ENCODE measurements at regions not wholly inside any gene's neighbourhood (a gene's known extent, or its start where the extent isn't known, plus 50 kb on each side); places are given as distances from the start of the nearest gene placed in this dataset.

DNA sequence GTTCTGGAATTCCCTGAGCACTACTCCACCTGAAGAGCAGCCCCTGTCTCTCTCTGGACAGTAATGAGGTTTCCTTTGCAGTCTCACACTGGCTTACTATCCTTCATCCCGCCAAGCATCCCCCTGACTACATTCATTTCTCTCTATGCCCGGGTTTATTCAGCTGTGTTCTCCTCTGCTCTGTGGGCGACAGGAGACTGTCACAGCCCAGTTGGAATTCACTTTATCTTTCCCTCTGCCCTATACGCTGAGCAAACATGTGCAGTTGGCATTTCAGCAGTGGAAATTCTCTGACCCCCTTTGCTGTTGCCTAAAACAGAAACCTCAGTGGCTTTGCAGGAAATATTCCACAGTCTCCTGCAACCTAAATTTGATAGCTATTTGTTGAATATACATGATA, 83.5 kb upstream of the MAX start:
- DNase-seq (ENCODE audit: low read depth in 2 of 2) = no peak

DNA sequence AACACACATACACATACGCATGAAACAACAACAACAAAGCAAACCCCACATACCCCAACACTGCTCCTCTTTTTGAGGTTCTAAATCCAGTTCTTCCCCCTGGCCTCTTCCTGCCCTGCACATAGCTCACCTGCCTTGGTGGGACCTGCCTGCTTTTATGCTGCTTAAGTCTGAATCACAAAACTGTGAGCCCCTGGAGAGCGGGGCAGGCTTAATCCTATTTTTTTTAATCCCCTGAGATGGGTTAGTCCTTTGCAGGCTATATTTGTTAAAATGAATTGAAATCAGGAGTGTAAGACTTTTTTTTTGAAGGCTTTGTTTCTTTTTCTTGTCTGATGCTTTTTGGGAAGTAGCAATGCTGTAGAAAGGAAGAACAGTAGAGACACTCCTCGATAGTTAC, 84.6 kb upstream of the MAX start:
- DNase-seq (ENCODE audit: low read depth in 2 of 2) = no peak

DNA sequence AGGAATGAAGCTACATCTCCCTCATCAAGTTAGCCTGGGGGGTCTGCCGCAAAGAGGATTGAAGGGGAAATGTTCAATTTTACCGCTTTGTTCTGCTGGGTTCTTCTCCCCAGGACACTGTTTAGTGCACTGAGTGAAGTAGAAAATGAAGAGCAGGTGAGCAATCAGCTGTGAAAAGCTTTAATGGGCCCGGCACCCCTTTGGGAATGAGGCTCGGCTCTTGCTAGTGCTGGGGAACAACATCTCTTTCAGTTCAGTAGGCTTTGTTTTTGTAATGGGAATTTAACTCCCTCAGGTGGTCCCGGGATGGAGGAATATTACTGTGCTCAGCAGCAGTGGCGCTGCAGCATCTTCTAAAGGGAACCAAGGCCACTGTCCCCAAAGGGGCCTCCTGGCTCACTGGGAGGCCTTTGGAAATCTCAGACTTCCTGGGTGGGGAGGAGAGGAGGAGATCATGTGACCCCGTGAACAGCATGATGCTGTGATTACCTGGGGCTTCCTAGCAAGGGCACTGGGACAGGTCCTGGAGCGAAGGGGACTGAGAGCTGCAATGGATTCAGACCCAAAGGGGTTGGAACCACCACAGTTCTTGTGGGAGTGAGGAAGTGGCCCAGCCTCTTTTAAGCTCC, 85.2 kb upstream of the MAX start:
- no peak for DNase-seq (ENCODE audit: low read depth in 2 of 2)

DNA sequence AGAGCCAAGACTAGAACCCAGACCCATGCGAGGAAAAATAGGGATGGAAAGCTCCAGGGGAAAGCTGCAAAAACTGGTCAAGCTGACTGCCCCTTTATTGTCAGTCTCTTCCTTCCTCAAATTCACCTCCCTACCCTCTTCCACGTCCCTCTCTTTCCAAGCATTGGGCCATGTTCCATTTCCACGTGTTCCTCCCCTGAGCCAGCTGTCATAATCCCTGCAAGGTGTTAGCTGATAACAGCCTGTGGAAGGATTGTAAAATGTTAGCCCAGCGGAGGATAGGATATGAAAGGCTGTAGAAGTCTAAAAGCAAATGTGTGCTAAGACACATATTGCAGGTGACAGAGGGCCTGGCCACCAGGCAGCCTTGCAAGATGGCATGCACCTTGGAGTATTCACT, 88.0 kb upstream of the MAX start:
- no peak for DNase-seq (ENCODE audit: low read depth in 2 of 2)

DNA sequence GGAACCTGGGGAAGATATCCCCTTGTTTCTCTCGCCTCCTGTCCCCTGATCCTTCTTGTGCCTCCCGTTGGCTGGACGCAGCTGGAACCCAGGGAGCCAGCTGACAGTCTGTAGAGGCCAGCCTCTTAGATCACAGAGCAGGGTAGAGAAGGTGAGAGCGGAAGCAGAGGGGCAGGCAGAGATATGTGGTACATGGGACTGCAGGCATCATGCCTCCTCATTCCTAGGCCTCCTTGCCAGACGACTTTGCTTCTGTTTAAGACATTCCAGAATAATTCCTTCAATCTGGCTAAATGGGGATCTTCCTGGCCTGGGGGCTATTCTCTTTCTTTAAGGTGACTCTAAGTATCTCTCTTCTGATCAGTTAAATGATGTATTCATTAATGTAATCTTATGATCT, 89.4 kb upstream of the MAX start:
- no peak for DNase-seq (ENCODE audit: low read depth in 2 of 2)

DNA sequence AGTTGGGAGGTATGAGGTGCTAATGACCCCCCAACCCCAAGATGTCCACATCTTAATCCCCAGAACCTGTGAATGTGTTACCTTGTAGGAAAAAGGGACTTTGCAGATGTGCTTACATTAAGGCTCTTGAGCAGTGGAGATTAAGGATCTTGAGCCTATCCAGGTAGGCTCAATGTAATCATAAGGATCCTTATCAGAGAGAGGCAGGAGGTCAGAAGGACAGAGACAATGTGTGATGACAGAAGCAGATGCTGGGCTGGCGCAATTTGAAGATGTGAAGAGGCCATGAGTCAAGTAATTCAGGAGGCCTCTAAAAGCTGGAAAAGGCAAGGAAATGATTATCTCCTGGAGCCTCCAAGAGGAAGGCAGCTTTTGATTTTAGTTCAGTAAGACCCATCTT, 90.4 kb upstream of the MAX start:
- no peak for DNase-seq (ENCODE audit: low read depth in 2 of 2)

DNA sequence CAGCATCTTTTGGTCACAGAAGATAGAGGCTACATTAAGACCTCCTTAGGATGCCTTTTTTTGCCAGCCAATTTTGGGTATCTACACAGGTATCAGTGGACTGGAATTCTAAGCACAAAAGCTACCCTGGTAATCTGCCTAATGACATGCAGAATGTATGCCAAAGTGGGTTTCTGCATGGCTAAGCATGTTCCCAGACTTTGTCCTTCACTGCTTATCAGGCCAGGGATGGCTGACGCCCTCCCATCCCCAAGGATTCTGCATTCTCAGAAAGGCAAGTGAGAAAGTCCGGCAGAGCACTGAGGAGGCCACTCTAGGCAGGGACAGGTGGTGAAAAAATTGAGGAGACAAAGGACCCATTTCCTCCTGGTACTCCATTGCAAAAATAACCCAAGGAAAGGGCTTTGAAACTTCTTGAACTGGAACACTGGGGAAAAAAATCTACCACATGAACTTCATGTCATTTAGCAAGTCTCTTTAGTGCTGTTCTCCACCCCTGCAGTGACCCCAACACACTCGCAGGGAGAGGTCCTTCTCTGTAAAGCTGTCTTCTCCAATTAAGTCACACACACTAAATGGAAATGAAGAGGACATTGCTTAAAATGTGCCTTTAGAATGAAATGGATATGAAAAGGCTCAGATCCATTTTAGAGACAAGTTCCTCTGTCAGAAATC, 91.7 kb upstream of the MAX start:
- no peak for DNase-seq (ENCODE audit: low read depth in 2 of 2)

DNA sequence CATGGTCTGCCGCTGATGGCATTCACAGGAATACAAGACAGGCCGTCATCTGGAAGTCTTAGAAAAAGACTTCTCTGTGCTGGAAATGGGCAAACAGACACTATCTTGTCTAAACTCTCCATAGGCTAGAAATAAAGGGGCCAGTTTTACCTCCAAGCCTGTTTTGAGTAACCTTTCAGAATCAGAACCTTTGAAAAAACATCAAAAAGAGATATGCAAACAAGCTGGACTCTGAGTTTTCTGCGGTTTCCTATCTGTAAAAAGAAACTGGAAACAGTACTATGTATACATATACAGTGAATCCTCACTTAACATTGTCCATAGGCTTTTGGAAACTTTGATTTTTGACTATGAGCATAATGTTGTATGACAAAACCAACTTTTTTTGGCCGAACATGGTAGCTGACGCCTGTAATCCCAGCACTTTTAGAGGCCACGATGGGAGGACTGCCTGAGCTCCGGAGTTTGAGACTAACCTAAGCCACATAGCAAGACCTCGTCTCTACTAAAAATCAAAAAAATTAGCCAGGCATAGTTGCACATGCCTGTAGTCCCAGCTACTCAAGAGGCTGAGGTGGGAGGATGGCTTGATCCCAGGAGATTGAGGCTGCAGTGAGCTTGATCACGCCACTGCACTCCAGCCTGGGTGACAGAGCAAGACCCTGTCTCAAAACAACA, 92.9 kb upstream of the MAX start:
- DNase-seq (ENCODE audit: low read depth in 2 of 2) = no peak

DNA sequence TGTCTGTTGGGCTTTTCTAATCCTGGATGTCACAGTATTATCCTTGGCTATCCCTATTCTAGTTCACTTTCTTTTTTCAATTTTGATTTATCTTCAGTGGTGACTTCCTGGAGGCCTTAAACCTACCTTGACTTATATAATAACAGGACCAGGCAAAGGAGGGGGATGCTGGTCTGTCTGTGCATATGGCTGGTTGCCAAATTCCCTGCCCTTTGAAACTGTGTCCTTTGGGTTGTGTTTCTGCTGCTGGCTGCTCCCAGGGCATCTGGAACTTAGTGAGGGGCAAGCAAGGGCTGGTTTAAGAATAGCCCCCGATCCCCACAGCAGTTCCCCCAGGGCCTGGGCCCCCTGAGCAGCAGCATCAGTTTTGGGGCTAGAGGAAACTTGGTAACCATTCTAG, 96.0 kb upstream of the MAX start:
- DNase-seq (ENCODE audit: low read depth in 2 of 2) = no peak

DNA sequence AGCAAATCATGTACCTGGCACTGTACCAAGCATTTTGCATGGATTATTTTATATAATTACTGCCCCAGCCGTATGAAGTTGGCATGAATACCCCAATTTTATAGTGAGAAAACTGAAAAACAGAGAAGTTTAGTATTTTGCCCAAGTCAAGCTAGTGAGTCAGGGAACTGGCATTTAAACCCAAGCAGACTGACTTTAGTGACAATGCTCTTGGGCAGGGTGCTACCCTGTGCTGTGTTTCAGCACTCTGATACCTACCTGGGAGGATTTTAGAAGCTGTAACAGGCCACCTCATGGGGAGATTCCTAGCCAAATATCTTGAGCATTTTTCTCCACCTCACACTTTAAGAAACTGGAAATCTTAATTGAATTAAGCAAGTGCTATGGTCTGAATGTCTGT, 98.1 kb upstream of the MAX start:
- no peak for DNase-seq (ENCODE audit: low read depth in 2 of 2)

DNA sequence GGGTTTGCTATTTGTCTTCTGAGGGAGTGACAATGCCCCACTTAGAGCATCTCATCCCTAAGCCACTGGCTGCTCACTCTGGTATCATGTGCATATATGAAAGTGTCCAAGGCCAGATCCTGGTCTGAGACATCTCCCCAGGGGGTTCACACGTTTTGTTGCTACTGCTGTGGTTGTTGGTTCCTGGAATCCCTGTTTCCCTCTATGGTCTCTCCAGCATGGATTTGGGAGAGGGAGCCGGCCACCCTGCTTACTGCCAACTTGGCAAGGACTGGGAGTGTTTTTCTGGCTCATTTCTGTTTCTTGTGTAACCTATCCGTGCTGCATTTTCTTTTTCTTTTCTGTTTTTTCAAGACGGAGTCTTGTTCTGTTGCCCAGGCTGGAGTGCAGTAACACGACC, 101.3 kb upstream of the MAX start:
- DNase-seq (ENCODE audit: low read depth in 2 of 2) = no peak

DNA sequence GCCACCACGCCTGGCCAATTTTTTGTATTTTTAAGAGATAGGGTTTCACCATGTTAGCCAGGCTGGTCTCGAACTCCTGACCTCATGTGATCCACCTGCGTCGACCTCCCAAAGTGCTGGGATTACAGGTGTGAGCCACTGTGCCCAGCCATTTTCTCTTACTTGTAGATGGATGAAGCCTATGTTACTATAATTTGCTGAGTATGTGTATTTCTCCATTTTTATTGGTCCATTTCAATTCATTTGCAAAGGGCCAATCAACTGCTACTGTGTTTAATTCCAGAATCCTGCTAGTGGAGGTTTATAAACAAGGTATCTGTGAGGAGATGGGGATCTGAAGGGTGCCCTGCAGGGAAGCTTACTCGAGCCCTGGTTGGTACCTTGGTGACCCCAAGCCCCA, 101.7 kb upstream of the MAX start:
- DNase-seq (ENCODE audit: low read depth in 2 of 2) = no peak

DNA sequence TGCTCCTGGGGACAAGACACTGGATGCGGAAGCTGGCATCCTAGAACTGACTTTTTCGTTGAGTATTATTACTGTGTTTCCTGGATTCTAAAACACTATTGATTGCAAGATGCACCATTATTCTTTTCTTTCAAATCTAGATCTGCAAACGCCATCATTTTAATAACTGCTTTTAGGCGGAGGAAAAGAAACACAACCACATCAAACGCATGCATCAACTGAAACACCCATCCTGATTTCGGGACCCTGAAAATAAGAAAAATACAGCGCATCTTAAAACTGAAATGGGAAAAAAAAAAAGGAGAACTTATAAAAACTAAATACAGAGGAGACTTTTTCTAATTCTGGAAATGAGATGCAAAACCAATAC, 103.7 kb upstream of the MAX start:
- DNase-seq (ENCODE audit: low read depth in 2 of 2) = no peak

DNA sequence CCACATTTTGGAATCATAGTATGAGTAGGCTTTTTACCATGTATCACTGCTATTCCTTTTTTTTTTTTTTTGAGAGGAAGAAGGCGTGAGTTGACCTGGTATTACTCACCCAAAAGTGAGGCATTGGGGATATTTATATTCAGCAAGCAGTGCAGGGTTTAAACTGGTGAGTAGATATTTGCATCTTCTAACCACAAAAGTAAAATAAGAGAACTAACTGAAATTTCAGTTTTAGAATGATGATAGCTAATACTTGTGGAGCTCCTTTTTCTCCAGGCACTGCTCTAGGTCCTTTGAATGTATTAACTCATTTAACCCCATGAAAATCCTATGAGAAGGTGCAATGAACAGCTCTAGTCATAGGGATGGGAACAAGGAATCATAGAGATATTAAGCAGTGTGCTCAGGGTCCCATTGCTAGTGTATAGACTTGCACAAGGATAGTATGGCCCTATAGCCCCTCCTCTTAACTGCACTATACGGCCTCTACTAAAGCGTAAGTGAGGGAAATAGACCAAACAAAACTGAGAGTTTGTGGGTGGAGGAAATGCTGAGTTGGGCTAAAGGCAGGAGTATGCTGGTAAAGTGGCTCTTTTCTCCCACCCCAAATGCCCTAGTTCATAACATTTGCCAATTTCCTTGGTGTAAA, 104.3 kb upstream of the MAX start:
- no peak for DNase-seq (ENCODE audit: low read depth in 2 of 2)

DNA sequence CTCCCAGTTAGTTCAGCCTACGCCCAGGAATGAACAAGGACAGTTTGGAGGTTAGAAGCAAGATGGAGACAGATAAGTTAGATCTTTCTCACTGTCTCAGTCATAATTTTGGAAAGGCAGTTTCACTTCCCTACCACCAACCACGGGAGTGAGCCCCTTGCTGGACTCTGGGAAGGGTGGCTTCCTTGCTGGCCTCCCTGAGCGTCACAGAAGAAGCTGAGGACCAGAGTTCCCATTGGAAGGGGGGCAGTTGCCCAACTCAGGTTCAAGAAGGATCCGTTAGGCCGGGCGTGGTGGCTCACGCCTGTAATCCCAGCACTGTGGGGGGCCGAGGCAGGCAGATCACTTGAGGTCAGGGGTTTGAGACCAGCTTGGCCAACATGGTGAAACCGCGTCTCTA, 106.2 kb upstream of the MAX start:
- no peak for DNase-seq (ENCODE audit: low read depth in 2 of 2)

DNA sequence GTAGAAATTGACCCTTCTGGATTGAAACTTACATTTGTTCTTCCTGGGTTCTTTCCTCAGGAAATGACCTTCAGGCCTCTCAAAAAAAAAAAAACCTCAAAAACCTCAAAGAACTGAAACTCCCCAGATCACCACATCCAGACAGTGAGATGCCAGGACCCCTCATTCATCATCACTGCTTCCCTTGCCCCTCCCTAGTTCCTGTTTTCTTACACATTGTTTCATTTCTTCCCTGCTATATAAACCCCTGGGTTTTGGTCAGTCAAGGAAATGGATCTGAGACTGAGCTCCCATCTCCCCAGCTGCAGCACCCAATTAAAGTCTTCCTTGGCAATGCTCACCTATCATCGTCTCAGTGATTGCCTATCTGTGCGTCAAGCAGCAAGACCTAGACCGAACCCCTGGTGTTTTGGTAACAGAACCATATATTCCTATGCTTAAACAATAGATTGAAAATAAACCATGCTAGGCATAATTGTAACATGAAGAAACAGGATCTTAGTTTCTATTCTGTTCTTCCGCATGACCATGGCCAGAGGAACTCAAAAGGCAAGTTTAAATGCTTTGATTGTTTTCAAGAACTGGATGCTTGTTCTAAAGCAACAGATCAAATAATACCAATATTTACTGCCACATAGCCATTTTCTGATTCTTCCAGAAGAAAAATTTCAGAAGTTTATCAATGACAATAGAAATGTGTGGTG, 108.0 kb upstream of the MAX start:
- DNase-seq (ENCODE audit: low read depth in 2 of 2) = peak in 1 of 2 donors; percentile 40

DNA sequence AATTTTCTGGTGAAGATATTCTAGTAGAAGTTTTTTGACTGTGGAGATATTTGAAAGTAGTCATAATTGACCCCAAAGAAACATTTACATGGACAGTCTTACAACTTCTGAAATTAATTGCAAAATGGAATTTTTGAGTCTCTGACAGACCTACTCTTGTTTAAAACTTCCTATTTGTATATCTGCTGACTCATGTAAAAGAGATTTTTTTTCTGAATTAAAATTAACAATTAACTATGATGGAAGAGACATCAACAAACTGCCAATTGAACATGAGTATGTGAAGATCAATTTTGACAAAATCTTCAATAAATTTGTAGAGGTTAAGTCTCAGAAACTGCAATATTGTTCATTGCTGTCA, 108.5 kb upstream of the MAX start:
- no peak for DNase-seq (ENCODE audit: low read depth in 2 of 2)

DNA sequence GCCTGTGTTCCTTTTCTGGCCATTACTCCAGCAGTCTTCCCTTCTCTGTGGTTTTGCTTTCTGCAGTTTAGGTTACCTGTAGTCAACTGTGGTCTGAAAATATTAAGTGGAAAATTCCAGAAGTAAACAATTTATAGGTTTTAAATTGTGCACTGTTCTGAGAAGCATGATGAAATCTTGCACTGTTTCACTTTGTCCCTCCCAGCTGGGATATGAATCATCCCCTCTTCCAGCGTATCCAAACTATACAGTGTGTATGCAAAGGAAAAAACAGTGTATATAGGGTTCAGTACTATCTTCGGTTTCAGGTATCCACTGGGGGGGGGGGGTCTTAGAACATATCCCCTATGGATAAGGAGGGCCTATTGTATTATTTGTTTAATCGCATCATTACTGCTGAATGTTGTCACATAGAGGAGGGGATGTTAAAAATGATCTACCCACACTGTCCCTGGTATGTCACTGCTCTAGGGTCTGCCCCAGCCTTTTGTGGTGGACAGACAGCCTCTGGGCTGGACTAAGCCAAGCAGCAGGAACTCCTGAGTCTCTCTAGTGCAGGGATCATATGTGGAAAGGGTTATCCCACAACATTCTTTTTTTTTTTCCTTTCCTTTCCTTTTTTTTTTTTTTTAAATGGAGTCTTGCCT, 109.1 kb upstream of the MAX start:
- peak in 1 of 2 donors; percentile 71 for DNase-seq (ENCODE audit: low read depth in 2 of 2)

DNA sequence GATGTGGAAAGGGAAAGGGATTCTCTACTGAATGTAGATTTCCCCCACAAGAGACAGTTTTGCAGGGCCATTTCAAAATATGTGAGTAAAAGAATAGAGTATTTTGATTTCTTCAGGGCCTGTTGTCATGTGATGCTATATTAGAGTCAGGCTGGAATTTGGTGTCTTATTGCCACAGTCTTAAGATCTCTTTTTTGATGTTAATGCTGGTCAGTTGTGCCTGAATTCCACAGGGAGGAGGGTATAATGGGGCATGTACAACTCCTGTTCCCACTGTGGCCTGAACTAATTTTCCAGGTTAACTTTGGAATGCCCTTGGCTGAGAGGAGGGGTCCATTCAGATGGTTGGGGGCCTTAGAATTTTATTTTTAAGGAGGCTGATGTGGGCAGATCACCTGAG, 111.0 kb upstream of the MAX start:
- DNase-seq (ENCODE audit: low read depth in 2 of 2) = no peak

DNA sequence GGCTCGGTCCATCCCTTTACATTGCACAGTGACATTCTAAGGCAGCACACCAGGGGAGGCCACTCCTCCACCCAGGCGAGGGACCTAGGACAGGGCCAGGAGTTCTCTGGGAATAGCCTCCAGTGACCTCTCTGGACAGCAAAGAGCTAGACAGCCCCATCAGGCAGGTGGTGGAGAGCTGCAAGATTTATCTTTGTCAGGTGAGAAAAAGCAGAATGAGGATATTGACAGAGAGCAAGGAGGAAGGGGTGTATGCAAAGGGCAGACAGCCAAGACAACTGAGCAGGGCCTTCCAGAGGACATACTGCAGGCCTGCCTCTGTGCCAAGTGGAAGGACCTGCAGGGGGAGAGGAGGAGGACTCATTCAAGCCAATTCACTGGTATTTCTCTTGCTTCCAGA, 112.4 kb upstream of the MAX start:
- no peak for DNase-seq (ENCODE audit: low read depth in 2 of 2)

DNA sequence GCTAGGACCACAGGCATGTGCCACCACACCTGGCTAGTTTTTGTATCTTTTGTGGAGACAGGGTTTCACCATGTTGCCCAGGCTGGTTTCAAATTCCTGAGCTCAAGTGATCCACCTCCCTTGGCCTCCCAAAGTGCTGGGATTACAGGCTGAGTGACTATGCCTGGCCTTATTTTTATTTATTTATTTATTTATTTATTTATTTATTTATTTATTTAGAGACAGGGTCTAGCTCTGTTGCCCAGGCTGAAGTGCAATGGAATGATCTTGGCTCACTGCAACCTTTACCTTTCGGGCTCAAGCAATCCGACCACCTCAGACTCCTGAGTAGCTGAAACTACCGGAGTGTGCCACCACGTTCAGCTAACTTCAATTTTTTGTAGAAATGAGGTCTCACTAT, 117.0 kb upstream of the MAX start:
- no peak for DNase-seq (ENCODE audit: low read depth in 2 of 2)

DNA sequence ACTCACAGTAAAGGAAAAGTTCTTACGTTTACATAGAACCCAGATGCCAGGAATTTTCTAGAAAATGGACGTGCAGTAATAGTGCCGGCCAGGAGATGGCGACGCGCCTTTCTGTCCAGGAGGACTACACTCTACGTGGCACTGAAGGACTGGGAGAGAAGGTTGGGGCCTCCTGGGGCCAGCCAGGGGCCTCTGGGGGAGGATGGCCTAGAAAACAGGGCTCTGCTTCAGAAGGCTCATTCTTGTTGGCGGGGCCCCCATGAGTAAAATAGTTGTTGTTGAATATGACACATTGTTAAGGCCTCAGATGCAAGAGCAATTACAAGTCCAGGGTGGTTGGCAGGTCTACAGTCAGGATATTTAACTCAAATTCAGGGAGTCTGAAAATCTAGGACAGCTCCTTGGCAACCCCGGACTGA, 120.1 kb upstream of the MAX start:
- peak; percentile 6 to 65 for DNase-seq (ENCODE audit: low read depth in 2 of 2)
